ENCODE measurements at regions not wholly inside any gene's neighbourhood (a gene's known extent, or its start where the extent isn't known, plus 50 kb on each side); places are given as distances from the start of the nearest gene placed in this dataset.

GRCh38 chr10:4107285-4107851 is 322.4 kb upstream of the KLF6 start:
- no peak for DNase-seq (ENCODE audit: low read depth in 4 of 4, low spot score in 2 of 4)

- no peak for DNase-seq (ENCODE audit: low read depth in 4 of 4, low spot score in 2 of 4)
These were observed 318.6 kb upstream of the KLF6 start for GRCh38 chr10:4103603-4104002.

GRCh38 chr10:4102802-4103344 is 317.9 kb upstream of the KLF6 start:
- DNase-seq (ENCODE audit: low read depth in 4 of 4, low spot score in 2 of 4), result no peak

GRCh38 chr10:4101918-4102654 is 317.1 kb upstream of the KLF6 start:
- no peak for DNase-seq (ENCODE audit: low read depth in 4 of 4, low spot score in 2 of 4)

GRCh38 chr10:4100380-4100779 is 315.4 kb upstream of the KLF6 start:
- DNase-seq (ENCODE audit: low read depth in 4 of 4, low spot score in 2 of 4), result no peak

GRCh38 chr10:4099202-4099601 is 314.2 kb upstream of the KLF6 start:
- no peak for DNase-seq (ENCODE audit: low read depth in 4 of 4, low spot score in 2 of 4)

- DNase-seq (ENCODE audit: low read depth in 4 of 4, low spot score in 2 of 4), result no peak
These were observed 310.3 kb upstream of the KLF6 start for GRCh38 chr10:4095166-4095917.

GRCh38 chr10:4094751-4095150 is 309.7 kb upstream of the KLF6 start:
- DNase-seq (ENCODE audit: low read depth in 4 of 4, low spot score in 2 of 4), result no peak

GRCh38 chr10:4093438-4093837 is 308.4 kb upstream of the KLF6 start:
- DNase-seq (ENCODE audit: low read depth in 4 of 4, low spot score in 2 of 4), result no peak

- DNase-seq (ENCODE audit: low read depth in 4 of 4, low spot score in 2 of 4), result no peak
These were observed 303.5 kb upstream of the KLF6 start for GRCh38 chr10:4088354-4089066.

- no peak for DNase-seq (ENCODE audit: low read depth in 4 of 4, low spot score in 2 of 4)
These were observed 301.3 kb upstream of the KLF6 start for GRCh38 chr10:4086131-4086898.

- DNase-seq (ENCODE audit: low read depth in 4 of 4, low spot score in 2 of 4), result no peak
These were observed 298.5 kb upstream of the KLF6 start for GRCh38 chr10:4083509-4084003.

- no peak for DNase-seq (ENCODE audit: low read depth in 4 of 4, low spot score in 2 of 4)
These were observed 297.9 kb upstream of the KLF6 start for GRCh38 chr10:4082861-4083260.

- DNase-seq (ENCODE audit: low read depth in 4 of 4, low spot score in 2 of 4), result no peak
These were observed 296.7 kb upstream of the KLF6 start for GRCh38 chr10:4081685-4082111.

- DNase-seq (ENCODE audit: low read depth in 4 of 4, low spot score in 2 of 4), result no peak
These were observed 295.3 kb upstream of the KLF6 start for GRCh38 chr10:4080225-4080805.

- DNase-seq (ENCODE audit: low read depth in 4 of 4, low spot score in 2 of 4), result no peak
These were observed 294.8 kb upstream of the KLF6 start for GRCh38 chr10:4079803-4080202.

- DNase-seq (ENCODE audit: low read depth in 4 of 4, low spot score in 2 of 4), result no peak
These were observed 292.8 kb upstream of the KLF6 start for GRCh38 chr10:4077804-4078203.

GRCh38 chr10:4076983-4077382 is 292.0 kb upstream of the KLF6 start:
- DNase-seq (ENCODE audit: low read depth in 4 of 4, low spot score in 2 of 4), result no peak

GRCh38 chr10:4075443-4075842 is 290.4 kb upstream of the KLF6 start:
- no peak for DNase-seq (ENCODE audit: low read depth in 4 of 4, low spot score in 2 of 4)
